ENCODE measurements at regions not wholly inside any gene's neighbourhood (a gene's known extent, or its start where the extent isn't known, plus 50 kb on each side); places are given as distances from the start of the nearest gene placed in this dataset.

DNA sequence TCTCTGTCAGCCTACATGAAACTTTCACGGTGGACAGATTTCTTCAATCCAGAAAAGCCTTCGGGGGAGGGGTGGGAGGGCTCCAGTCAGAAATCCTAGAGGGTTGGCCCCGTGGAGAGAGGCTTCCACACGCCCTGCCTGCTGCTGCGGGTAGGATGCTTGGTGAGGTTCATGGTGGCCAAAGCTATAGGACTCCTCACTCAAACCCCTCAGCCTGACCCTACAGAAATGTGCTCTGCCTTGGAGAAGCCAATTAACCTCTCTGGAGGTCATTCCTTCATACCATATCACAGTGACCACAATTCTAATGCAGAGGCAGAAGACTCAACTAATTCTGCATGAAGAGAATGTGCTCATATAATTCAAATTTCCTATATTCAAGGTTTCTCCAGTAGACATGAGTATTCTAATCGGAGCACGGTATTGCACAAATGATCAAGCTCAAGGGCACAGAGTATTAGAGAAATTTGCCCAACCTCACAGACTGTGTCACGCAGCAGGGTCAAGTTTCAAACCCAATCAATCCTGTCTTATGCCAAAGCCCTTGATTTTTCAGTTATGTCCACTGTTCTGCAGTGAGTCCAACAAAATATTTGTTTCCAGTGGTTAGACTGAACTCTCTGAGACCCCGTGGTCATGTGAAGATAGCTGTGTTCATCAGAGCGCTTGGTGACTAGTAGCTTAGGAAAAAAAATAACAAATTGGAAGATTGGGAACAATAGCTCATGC lies 104.8 kb downstream of the TOMM20 start:
- H3F3A ChIP-seq (ENCODE audit: insufficient read depth, low read length) = no peaks in the 10 kb centered on the region
- H3K36me3 ChIP-seq (ENCODE audit: insufficient read depth, low read length) = no peaks in the 10 kb centered on the region
- no peaks in the 10 kb centered on the region for H4K20me1 ChIP-seq (ENCODE audit: insufficient read depth, low read length)
- H2AFZ ChIP-seq (ENCODE audit: low read length) = no peak overlapping the region
- H3K27ac ChIP-seq (ENCODE audit: low read depth, low read length, poor library complexity, severe bottlenecking) = no peak overlapping the region
- H3K4me2 ChIP-seq (ENCODE audit: low read length) = no peak overlapping the region
- H3K79me2 ChIP-seq (ENCODE audit: insufficient read depth, low read length) = no peaks in the 10 kb centered on the region
- no peak overlapping the region for H3K4me3 ChIP-seq (ENCODE audit: low read depth, low read length, poor library complexity, severe bottlenecking)
- H3K9ac ChIP-seq (ENCODE audit: low read length) = no peak overlapping the region
- no peak for TF ChIP-seq EZH2 (IDR thresholded peaks at IDR 0.05; ENCODE audit: borderline replicate concordance, low read length)
- no peak for TF ChIP-seq CTCF (IDR thresholded peaks at IDR 0.05; ENCODE audit: low read length)
- H3K9me2 ChIP-seq (ENCODE audit: low read depth, low read length) = no peaks in the 10 kb centered on the region
- peaks cover 4% of the 10 kb centered on the region; the same call in 1 of the 2 replicates for H3K27me3 ChIP-seq (ENCODE audit: insufficient read depth, low read length)
- no peaks in the 10 kb centered on the region for H3K4me1 ChIP-seq (ENCODE audit: insufficient read depth, low read length, severe bottlenecking)
- no peaks in the 10 kb centered on the region for H3K9me3 ChIP-seq (ENCODE audit: low read length)

- Histone ChIP-seq H3K9me3 (ENCODE audit: low read length) (no peaks in the 10 kb centered on the region), H3K9ac (ENCODE audit: low read length) (no peak overlapping the region), H3K79me2 (ENCODE audit: insufficient read depth, low read length) (no peaks in the 10 kb centered on the region), H3K4me2 (ENCODE audit: low read length) (no peak overlapping the region), H4K20me1 (ENCODE audit: insufficient read depth, low read length) (no peaks in the 10 kb centered on the region), H2AFZ (ENCODE audit: low read length) (no peak overlapping the region), H3K27ac (ENCODE audit: low read depth, low read length, poor library complexity, severe bottlenecking) (no peak overlapping the region), H3F3A (ENCODE audit: insufficient read depth, low read length) (no peaks in the 10 kb centered on the region), H3K4me1 (ENCODE audit: insufficient read depth, low read length, severe bottlenecking) (no peaks in the 10 kb centered on the region), H3K36me3 (ENCODE audit: insufficient read depth, low read length) (no peaks in the 10 kb centered on the region), H3K27me3 (ENCODE audit: insufficient read depth, low read length) (peaks cover 4% of the 10 kb centered on the region; the same call in 1 of the 2 replicates), H3K4me3 (ENCODE audit: low read depth, low read length, poor library complexity, severe bottlenecking) (no peak overlapping the region), H3K9me2 (ENCODE audit: low read depth, low read length) (no peaks in the 10 kb centered on the region)
- TF ChIP-seq CTCF (IDR thresholded peaks at IDR 0.05; ENCODE audit: low read length) = no peak
- no peak for TF ChIP-seq EZH2 (IDR thresholded peaks at IDR 0.05; ENCODE audit: borderline replicate concordance, low read length)
Observed at GRCh38 chr1:235022981-235023710, 105.5 kb downstream of the TOMM20 start.

DNA sequence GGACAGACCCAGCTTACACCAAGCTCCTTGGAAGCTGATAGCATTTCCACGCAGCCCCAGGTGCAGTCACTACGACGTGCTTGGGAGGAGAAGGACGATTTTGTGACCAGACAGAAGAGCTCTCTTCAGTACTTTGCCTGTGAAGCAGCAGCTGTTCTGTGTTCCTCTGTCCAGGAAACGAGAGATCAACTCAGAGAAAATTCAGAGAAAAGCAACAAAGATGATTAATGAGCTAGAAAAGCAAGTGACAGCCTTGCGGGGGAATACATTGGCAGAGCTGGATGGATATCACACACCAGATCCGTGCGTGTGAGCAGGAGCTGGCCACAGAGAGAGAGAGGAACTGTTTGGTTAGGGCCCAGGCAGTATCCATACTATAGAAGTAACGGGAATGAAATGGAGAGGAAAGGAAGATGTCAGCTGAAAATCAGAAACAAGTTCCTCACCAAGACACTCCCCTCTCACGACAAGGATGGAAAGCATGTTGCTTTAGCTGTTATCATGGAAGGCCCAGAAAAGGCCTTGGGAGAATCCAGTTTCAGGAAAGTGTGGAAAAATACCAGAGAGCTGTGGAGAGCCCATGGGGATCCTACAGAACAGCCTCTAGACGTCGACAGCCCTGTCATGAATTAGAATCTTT lies 106.2 kb downstream of the TOMM20 start:
- H3K9me2 ChIP-seq (ENCODE audit: low read depth, low read length) = no peaks in the 10 kb centered on the region
- no peak for TF ChIP-seq CTCF (IDR thresholded peaks at IDR 0.05; ENCODE audit: low read length)
- TF ChIP-seq EZH2 (IDR thresholded peaks at IDR 0.05; ENCODE audit: borderline replicate concordance, low read length) = no peak
- H3K4me2 ChIP-seq (ENCODE audit: low read length) = no peak overlapping the region
- H3K79me2 ChIP-seq (ENCODE audit: insufficient read depth, low read length) = no peaks in the 10 kb centered on the region
- no peak overlapping the region for H3K9ac ChIP-seq (ENCODE audit: low read length)
- no peaks in the 10 kb centered on the region for H3F3A ChIP-seq (ENCODE audit: insufficient read depth, low read length)
- no peaks in the 10 kb centered on the region for H3K4me1 ChIP-seq (ENCODE audit: insufficient read depth, low read length, severe bottlenecking)
- H3K27me3 ChIP-seq (ENCODE audit: insufficient read depth, low read length) = peaks cover 4% of the 10 kb centered on the region; the same call in 1 of the 2 replicates
- no peaks in the 10 kb centered on the region for H3K36me3 ChIP-seq (ENCODE audit: insufficient read depth, low read length)
- no peak overlapping the region for H2AFZ ChIP-seq (ENCODE audit: low read length)
- no peaks in the 10 kb centered on the region for H4K20me1 ChIP-seq (ENCODE audit: insufficient read depth, low read length)
- H3K4me3 ChIP-seq (ENCODE audit: low read depth, low read length, poor library complexity, severe bottlenecking) = no peak overlapping the region
- H3K27ac ChIP-seq (ENCODE audit: low read depth, low read length, poor library complexity, severe bottlenecking) = no peak overlapping the region
- no peaks in the 10 kb centered on the region for H3K9me3 ChIP-seq (ENCODE audit: low read length)
